Fibroblast of mammary gland (primary cell): ENCODE measurements at regions not wholly inside any gene's neighbourhood (a gene's known extent, or its start where the extent isn't known, plus 50 kb on each side); places are given as distances from the start of the nearest gene placed in this dataset.

Experiments used
- DNase-seq: peaks from one replicate; pipeline ENCODE4 v3.0.0-alpha.2; 2010; ENCODE audit warnings: low read depth
- H3K4me3 ChIP-seq: 2 replicates; pipeline ENCODE4 v1.5.1; 2011; ENCODE audit warnings: low read depth, mild to moderate bottlenecking, low read length, moderate library complexity; ENCODE audit not compliant: control insufficient read depth
- CTCF ChIP-seq: conservative IDR thresholded peaks from 2 replicates; pipeline ENCODE4 v1.5.1; 2011; ENCODE audit warnings: low read depth, low read length, inconsistent platforms; ENCODE audit not compliant: control insufficient read depth, insufficient read depth

- DNase-seq: peak; percentile 50
- H3K4me3 ChIP-seq: no peak overlapping the region
- TF ChIP-seq CTCF: no peak
Observed at GRCh38 chr2:66717218-66717905, 282.4 kb downstream of the MEIS1 start.

- no peak for TF ChIP-seq CTCF
- no peak for DNase-seq
- no peak overlapping the region for H3K4me3 ChIP-seq
Observed at GRCh38 chr2:66717973-66718372, 283.0 kb downstream of the MEIS1 start.

GRCh38 chr2:66721776-66722175 lies 286.9 kb downstream of the MEIS1 start:
- no peak overlapping the region for H3K4me3 ChIP-seq
- TF ChIP-seq CTCF: no peak
- no peak for DNase-seq

- DNase-seq: no peak
- no peak overlapping the region for H3K4me3 ChIP-seq
- TF ChIP-seq CTCF: no peak
Observed at GRCh38 chr2:66724241-66724640, 289.3 kb downstream of the MEIS1 start.

GRCh38 chr2:66729416-66730330 lies 294.7 kb downstream of the MEIS1 start:
- no peak overlapping the region for H3K4me3 ChIP-seq
- no peak for TF ChIP-seq CTCF
- peak; percentile 55 for DNase-seq

GRCh38 chr2:66730441-66730840 lies 295.5 kb downstream of the MEIS1 start:
- TF ChIP-seq CTCF: no peak
- no peak overlapping the region for H3K4me3 ChIP-seq
- DNase-seq: no peak
